OCI-LY1 (cell line): ENCODE measurements at regions not wholly inside any gene's neighbourhood (a gene's known extent, or its start where the extent isn't known, plus 50 kb on each side); places are given as distances from the start of the nearest gene placed in this dataset.

Experiments used
- H2AFZ ChIP-seq: fragments of 200-600 bp; sonication (generic), shearing (Covaris generic); 2 replicates; pipeline ENCODE4 v1.6.0; 2014; ENCODE audit warnings: antibody characterized with exemption, mild to moderate bottlenecking, low read length
- H3F3A ChIP-seq: fragments of 200-600 bp; sonication (generic), shearing (Covaris generic); 2 replicates; pipeline ENCODE4 v1.6.0; 2014; ENCODE audit warnings: mild to moderate bottlenecking, antibody characterized with exemption, low read length, moderate library complexity; ENCODE audit not compliant: insufficient read depth
- H3K27ac ChIP-seq: fragments of 200-600 bp; sonication (generic); 2 replicates; pipeline ENCODE4 v1.5.1; 2014; ENCODE audit warnings: low read length, mixed run types, mild to moderate bottlenecking, low read depth; ENCODE audit not compliant: poor library complexity, severe bottlenecking
- H3K27me3 ChIP-seq: fragments of 200-600 bp; sonication (generic); 2 replicates; pipeline ENCODE4 v1.6.0; 2014; ENCODE audit warnings: antibody characterized with exemption, mild to moderate bottlenecking, low read length, moderate library complexity; ENCODE audit not compliant: insufficient read depth
- H3K36me3 ChIP-seq: fragments of 200-600 bp; sonication (generic); 2 replicates; pipeline ENCODE4 v1.6.1; 2014; ENCODE audit warnings: mild to moderate bottlenecking, antibody characterized with exemption, low read length, moderate library complexity, mixed read lengths; ENCODE audit not compliant: insufficient read depth
- H3K4me1 ChIP-seq: fragments of 200-600 bp; sonication (generic); 2 replicates; pipeline ENCODE4 v1.5.1; 2014; ENCODE audit warnings: mild to moderate bottlenecking, low read length, moderate library complexity; ENCODE audit not compliant: insufficient read depth, severe bottlenecking
- H3K4me2 ChIP-seq: fragments of 200-600 bp; sonication (generic), shearing (Covaris generic); 2 replicates; pipeline ENCODE4 v1.6.1; 2014; ENCODE audit warnings: low read length
- H3K4me3 ChIP-seq: fragments of 200-600 bp; sonication (generic); 2 replicates; pipeline ENCODE4 v1.5.1; 2014; ENCODE audit warnings: low read length, low read depth, mild to moderate bottlenecking, mixed read lengths; ENCODE audit not compliant: poor library complexity, severe bottlenecking
- H3K79me2 ChIP-seq: fragments of 200-600 bp; shearing (Covaris generic); 2 replicates; pipeline ENCODE4 v1.6.1; 2016; ENCODE audit warnings: mixed run types, low read length, mixed read lengths; ENCODE audit not compliant: insufficient read depth
- H3K9ac ChIP-seq: fragments of 200-600 bp; sonication (generic), shearing (Covaris generic); 2 replicates; pipeline ENCODE4 v1.6.1; 2014; ENCODE audit warnings: mild to moderate bottlenecking, low read length, mixed read lengths
- H3K9me2 ChIP-seq: fragments of 200-600 bp; sonication (generic), shearing (Covaris generic); 2 replicates; pipeline ENCODE4 v1.6.1; 2014; ENCODE audit warnings: low read depth, mild to moderate bottlenecking, low read length, mixed read lengths
- H3K9me3 ChIP-seq: fragments of 200-600 bp; shearing (Covaris generic); 2 replicates; pipeline ENCODE4 v1.6.1; 2014; ENCODE audit warnings: low read length, mixed read lengths
- H4K20me1 ChIP-seq: fragments of 200-600 bp; sonication (generic), shearing (Covaris generic); 2 replicates; pipeline ENCODE4 v1.6.0; 2016; ENCODE audit warnings: mild to moderate bottlenecking, low read length; ENCODE audit not compliant: insufficient read depth
- EZH2 ChIP-seq: fragments of 200-600 bp; sonication (generic), shearing (Covaris generic); IDR thresholded peaks from 2 replicates; pipeline ENCODE4 v1.8.0; 2017; ENCODE audit warnings: borderline replicate concordance, mixed run types, mild to moderate bottlenecking, antibody characterized with exemption, low read length, moderate library complexity, mixed read lengths
- TF ChIP-seq, protein P1 (sequence below): fragments of 200-600 bp; sonication (generic), shearing (Covaris generic); IDR thresholded peaks from 2 replicates; pipeline ENCODE4 v1.5.1; 2017; ENCODE audit warnings: mild to moderate bottlenecking, antibody characterized with exemption, low read length, moderate library complexity, mixed read lengths

DNA sequence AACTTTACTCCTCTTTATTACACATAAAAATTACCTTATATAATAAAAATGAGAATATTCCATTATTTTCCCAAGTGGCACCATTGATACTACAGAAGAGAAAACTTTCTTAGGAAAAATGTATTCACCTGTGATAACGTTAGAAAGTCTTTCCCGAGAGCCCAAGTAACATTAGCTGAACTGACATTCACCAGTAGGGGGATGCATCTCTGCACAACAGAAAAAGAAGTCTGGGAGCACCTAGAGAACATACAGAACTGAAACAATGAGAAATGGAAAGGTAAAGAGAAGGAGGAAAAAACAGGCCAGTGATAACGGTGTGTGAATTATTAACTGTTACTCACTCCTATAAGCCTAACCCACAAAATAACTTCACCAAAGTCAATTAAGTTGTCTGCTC is 423.3 kb downstream of the CENPC start:
- H3F3A ChIP-seq, result no peaks in the 10 kb centered on the region
- H3K9me2 ChIP-seq, result no peaks in the 10 kb centered on the region
- TF ChIP-seq, protein P1, sequence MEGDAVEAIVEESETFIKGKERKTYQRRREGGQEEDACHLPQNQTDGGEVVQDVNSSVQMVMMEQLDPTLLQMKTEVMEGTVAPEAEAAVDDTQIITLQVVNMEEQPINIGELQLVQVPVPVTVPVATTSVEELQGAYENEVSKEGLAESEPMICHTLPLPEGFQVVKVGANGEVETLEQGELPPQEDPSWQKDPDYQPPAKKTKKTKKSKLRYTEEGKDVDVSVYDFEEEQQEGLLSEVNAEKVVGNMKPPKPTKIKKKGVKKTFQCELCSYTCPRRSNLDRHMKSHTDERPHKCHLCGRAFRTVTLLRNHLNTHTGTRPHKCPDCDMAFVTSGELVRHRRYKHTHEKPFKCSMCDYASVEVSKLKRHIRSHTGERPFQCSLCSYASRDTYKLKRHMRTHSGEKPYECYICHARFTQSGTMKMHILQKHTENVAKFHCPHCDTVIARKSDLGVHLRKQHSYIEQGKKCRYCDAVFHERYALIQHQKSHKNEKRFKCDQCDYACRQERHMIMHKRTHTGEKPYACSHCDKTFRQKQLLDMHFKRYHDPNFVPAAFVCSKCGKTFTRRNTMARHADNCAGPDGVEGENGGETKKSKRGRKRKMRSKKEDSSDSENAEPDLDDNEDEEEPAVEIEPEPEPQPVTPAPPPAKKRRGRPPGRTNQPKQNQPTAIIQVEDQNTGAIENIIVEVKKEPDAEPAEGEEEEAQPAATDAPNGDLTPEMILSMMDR, result peak; percentile 36; the same call in 1 of the 2 replicates
- no peak for TF ChIP-seq EZH2
- H2AFZ ChIP-seq, result no peak overlapping the region
- no peaks in the 10 kb centered on the region for H3K4me1 ChIP-seq
- H3K27me3 ChIP-seq, result no peaks in the 10 kb centered on the region
- H3K36me3 ChIP-seq, result no peaks in the 10 kb centered on the region
- no peaks in the 10 kb centered on the region for H4K20me1 ChIP-seq
- no peak overlapping the region for H3K4me2 ChIP-seq
- no peak overlapping the region for H3K4me3 ChIP-seq
- H3K9ac ChIP-seq, result no peak overlapping the region
- no peaks in the 10 kb centered on the region for H3K79me2 ChIP-seq
- no peaks in the 10 kb centered on the region for H3K9me3 ChIP-seq
- H3K27ac ChIP-seq, result no peak overlapping the region

DNA sequence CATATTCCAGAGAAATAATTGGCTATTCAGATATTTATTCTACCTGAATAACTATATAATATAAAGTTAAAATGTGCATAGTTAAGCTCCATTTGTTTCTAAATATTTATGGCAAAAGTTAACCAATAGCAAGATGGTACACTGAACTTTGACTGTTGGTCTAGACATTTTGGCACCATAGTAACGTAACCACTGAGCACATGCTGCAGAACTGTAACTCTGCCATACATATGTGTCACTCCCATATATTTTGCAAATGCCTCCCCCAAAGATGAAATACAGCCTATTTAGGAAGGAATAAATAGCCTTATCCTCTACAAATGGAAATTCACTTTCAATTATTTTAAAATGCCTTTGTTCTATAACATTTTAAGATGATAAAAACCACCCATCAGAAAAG is 424.9 kb downstream of the CENPC start:
- Histone ChIP-seq H3K4me3 (no peak overlapping the region), H3F3A (no peaks in the 10 kb centered on the region), H3K9me2 (no peaks in the 10 kb centered on the region), H3K9me3 (no peaks in the 10 kb centered on the region), H3K4me1 (no peaks in the 10 kb centered on the region), H4K20me1 (no peaks in the 10 kb centered on the region), H3K4me2 (no peak overlapping the region), H2AFZ (no peak overlapping the region), H3K36me3 (no peaks in the 10 kb centered on the region), H3K27me3 (no peaks in the 10 kb centered on the region), H3K9ac (no peak overlapping the region), H3K27ac (no peak overlapping the region), H3K79me2 (no peaks in the 10 kb centered on the region)
- TF ChIP-seq, protein P1, result no peak
- TF ChIP-seq EZH2, result no peak

DNA sequence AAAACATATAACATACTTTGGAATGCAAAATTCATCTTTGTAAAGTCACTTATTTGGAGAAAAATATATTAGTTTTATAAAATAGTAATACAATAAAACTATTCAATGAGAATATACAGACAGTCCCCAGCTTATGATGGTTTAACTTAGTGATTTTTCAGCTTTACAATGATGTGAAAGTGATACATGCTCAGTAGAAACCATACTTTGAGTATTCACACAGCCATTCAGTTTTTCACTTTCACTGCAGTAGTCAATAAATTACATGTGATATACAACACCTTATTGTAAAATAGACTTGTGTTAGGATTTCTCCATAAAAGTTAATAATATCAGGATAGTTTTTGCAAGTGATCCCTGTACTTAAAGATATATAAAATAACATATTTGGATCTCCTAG is 436.0 kb downstream of the CENPC start:
- Histone ChIP-seq H4K20me1 (no peaks in the 10 kb centered on the region), H3K27ac (no peak overlapping the region), H3K9me3 (no peaks in the 10 kb centered on the region), H3K9me2 (no peaks in the 10 kb centered on the region), H3K4me3 (no peak overlapping the region), H3K4me2 (no peak overlapping the region), H3K79me2 (no peaks in the 10 kb centered on the region), H3K9ac (no peak overlapping the region), H3F3A (no peaks in the 10 kb centered on the region), H2AFZ (no peak overlapping the region), H3K36me3 (no peaks in the 10 kb centered on the region), H3K4me1 (no peaks in the 10 kb centered on the region), H3K27me3 (no peaks in the 10 kb centered on the region)
- TF ChIP-seq, protein P1, result no peak
- no peak for TF ChIP-seq EZH2
